OCI-LY1 (cell line): ENCODE measurements at regions not wholly inside any gene's neighbourhood (a gene's known extent, or its start where the extent isn't known, plus 50 kb on each side); places are given as distances from the start of the nearest gene placed in this dataset.
"Not testable (repeated sequence)": the region's sequence is repeated elsewhere in the genome, so short reads cannot be mapped to it uniquely, and the experiment has no call there.

Source experiments
- H2AFZ ChIP-seq: fragments of 200-600 bp; sonication (generic), shearing (Covaris generic); 2 replicates; pipeline ENCODE4 v1.6.0; 2014; ENCODE audit warnings: antibody characterized with exemption, mild to moderate bottlenecking, low read length
- H3F3A ChIP-seq: fragments of 200-600 bp; sonication (generic), shearing (Covaris generic); 2 replicates; pipeline ENCODE4 v1.6.0; 2014; ENCODE audit warnings: mild to moderate bottlenecking, antibody characterized with exemption, low read length, moderate library complexity; ENCODE audit not compliant: insufficient read depth
- H3K27ac ChIP-seq: fragments of 200-600 bp; sonication (generic); 2 replicates; pipeline ENCODE4 v1.5.1; 2014; ENCODE audit warnings: low read length, mixed run types, mild to moderate bottlenecking, low read depth; ENCODE audit not compliant: poor library complexity, severe bottlenecking
- H3K27me3 ChIP-seq: fragments of 200-600 bp; sonication (generic); 2 replicates; pipeline ENCODE4 v1.6.0; 2014; ENCODE audit warnings: antibody characterized with exemption, mild to moderate bottlenecking, low read length, moderate library complexity; ENCODE audit not compliant: insufficient read depth
- H3K36me3 ChIP-seq: fragments of 200-600 bp; sonication (generic); 2 replicates; pipeline ENCODE4 v1.6.1; 2014; ENCODE audit warnings: mild to moderate bottlenecking, antibody characterized with exemption, low read length, moderate library complexity, mixed read lengths; ENCODE audit not compliant: insufficient read depth
- H3K4me1 ChIP-seq: fragments of 200-600 bp; sonication (generic); 2 replicates; pipeline ENCODE4 v1.5.1; 2014; ENCODE audit warnings: mild to moderate bottlenecking, low read length, moderate library complexity; ENCODE audit not compliant: insufficient read depth, severe bottlenecking
- H3K4me2 ChIP-seq: fragments of 200-600 bp; sonication (generic), shearing (Covaris generic); 2 replicates; pipeline ENCODE4 v1.6.1; 2014; ENCODE audit warnings: low read length
- H3K4me3 ChIP-seq: fragments of 200-600 bp; sonication (generic); 2 replicates; pipeline ENCODE4 v1.5.1; 2014; ENCODE audit warnings: low read length, low read depth, mild to moderate bottlenecking, mixed read lengths; ENCODE audit not compliant: poor library complexity, severe bottlenecking
- H3K79me2 ChIP-seq: fragments of 200-600 bp; shearing (Covaris generic); 2 replicates; pipeline ENCODE4 v1.6.1; 2016; ENCODE audit warnings: mixed run types, low read length, mixed read lengths; ENCODE audit not compliant: insufficient read depth
- H3K9ac ChIP-seq: fragments of 200-600 bp; sonication (generic), shearing (Covaris generic); 2 replicates; pipeline ENCODE4 v1.6.1; 2014; ENCODE audit warnings: mild to moderate bottlenecking, low read length, mixed read lengths
- H3K9me2 ChIP-seq: fragments of 200-600 bp; sonication (generic), shearing (Covaris generic); 2 replicates; pipeline ENCODE4 v1.6.1; 2014; ENCODE audit warnings: low read depth, mild to moderate bottlenecking, low read length, mixed read lengths
- H3K9me3 ChIP-seq: fragments of 200-600 bp; shearing (Covaris generic); 2 replicates; pipeline ENCODE4 v1.6.1; 2014; ENCODE audit warnings: low read length, mixed read lengths
- H4K20me1 ChIP-seq: fragments of 200-600 bp; sonication (generic), shearing (Covaris generic); 2 replicates; pipeline ENCODE4 v1.6.0; 2016; ENCODE audit warnings: mild to moderate bottlenecking, low read length; ENCODE audit not compliant: insufficient read depth
- CTCF ChIP-seq: fragments of 200-600 bp; sonication (generic), shearing (Covaris generic); IDR thresholded peaks from 2 replicates; pipeline ENCODE4 v1.5.1; 2017; ENCODE audit warnings: mild to moderate bottlenecking, antibody characterized with exemption, low read length, moderate library complexity, mixed read lengths
- EZH2 ChIP-seq: fragments of 200-600 bp; sonication (generic), shearing (Covaris generic); IDR thresholded peaks from 2 replicates; pipeline ENCODE4 v1.8.0; 2017; ENCODE audit warnings: borderline replicate concordance, mixed run types, mild to moderate bottlenecking, antibody characterized with exemption, low read length, moderate library complexity, mixed read lengths

- Histone ChIP-seq H3K27ac (no peak overlapping the region), H3K4me1 (no peaks in the 10 kb centered on the region), H3K79me2 (no peaks in the 10 kb centered on the region), H3F3A (no peaks in the 10 kb centered on the region), H3K9me3 (no peaks in the 10 kb centered on the region), H3K27me3 (no peaks in the 10 kb centered on the region), H3K4me2 (no peak overlapping the region), H3K36me3 (no peaks in the 10 kb centered on the region), H4K20me1 (no peaks in the 10 kb centered on the region), H3K9ac (no peak overlapping the region), H3K9me2 (no peaks in the 10 kb centered on the region), H2AFZ (no peak overlapping the region), H3K4me3 (no peak overlapping the region)
- TF ChIP-seq CTCF: no peak
- TF ChIP-seq EZH2: no peak
Observed at GRCh38 chr16:5296176-5296575, 198.6 kb upstream of the EEF2KMT start.

- not testable (repeated sequence) for H3K9ac ChIP-seq, H3K9me3 ChIP-seq, H4K20me1 ChIP-seq, H3K9me2 ChIP-seq, H2AFZ ChIP-seq, H3K27me3 ChIP-seq, H3K4me3 ChIP-seq, H3K27ac ChIP-seq, H3K79me2 ChIP-seq, H3F3A ChIP-seq, H3K4me1 ChIP-seq, H3K36me3 ChIP-seq, H3K4me2 ChIP-seq
Observed at GRCh38 chr16:5295304-5295703, 197.7 kb upstream of the EEF2KMT start.

GRCh38 chr16:5282152-5282551 lies 184.6 kb upstream of the EEF2KMT start:
- H3K4me3 ChIP-seq, H3K79me2 ChIP-seq, H3K27ac ChIP-seq, H3K9me2 ChIP-seq, H3F3A ChIP-seq, H3K4me2 ChIP-seq, H3K36me3 ChIP-seq, H3K4me1 ChIP-seq, H4K20me1 ChIP-seq, H3K27me3 ChIP-seq, H3K9me3 ChIP-seq, H3K9ac ChIP-seq, H2AFZ ChIP-seq: not testable (repeated sequence)

- no peaks in the 10 kb centered on the region for H3K4me1 ChIP-seq
- no peak overlapping the region for H3K27ac ChIP-seq
- no peaks in the 10 kb centered on the region for H3K9me3 ChIP-seq
- H3K27me3 ChIP-seq: no peaks in the 10 kb centered on the region
- no peak overlapping the region for H3K4me3 ChIP-seq
- no peaks in the 10 kb centered on the region for H4K20me1 ChIP-seq
- TF ChIP-seq EZH2 (no peak), CTCF (no peak)
- H3K9ac ChIP-seq: no peak overlapping the region
- no peaks in the 10 kb centered on the region for H3F3A ChIP-seq
- H3K79me2 ChIP-seq: no peaks in the 10 kb centered on the region
- H2AFZ ChIP-seq: no peak overlapping the region
- H3K9me2 ChIP-seq: no peaks in the 10 kb centered on the region
- H3K36me3 ChIP-seq: no peaks in the 10 kb centered on the region
- no peak overlapping the region for H3K4me2 ChIP-seq
Observed at GRCh38 chr16:5257462-5257861, 159.9 kb upstream of the EEF2KMT start.
